ENCODE measurements at regions not wholly inside any gene's neighbourhood (a gene's known extent, or its start where the extent isn't known, plus 50 kb on each side); places are given as distances from the start of the nearest gene placed in this dataset.

GRCh38 chr4:66972087-66972486 lies 573.2 kb downstream of the CENPC start:
- H3K27me3 ChIP-seq (ENCODE audit: insufficient read depth, poor library complexity, severe bottlenecking): peaks cover 3% of the 10 kb centered on the region
- no peak overlapping the region for H3K4me3 ChIP-seq (replicated peaks; ENCODE audit: insufficient read depth, low read length)
- TF ChIP-seq SPI1 (IDR thresholded peaks at IDR 0.05; ENCODE audit: borderline replicate concordance, low read depth) (no peak), REST (IDR thresholded peaks at IDR 0.05; ENCODE audit: insufficient replicate concordance, low read depth) (no peak), CTCF (IDR thresholded peaks at IDR 0.05; ENCODE audit: insufficient read depth, low read length) (no peak), POLR2AphosphoS5 (IDR thresholded peaks at IDR 0.05; ENCODE audit: low read depth) (no peak), GABPA (IDR thresholded peaks at IDR 0.05; ENCODE audit: low read depth) (no peak)
- H3K27ac ChIP-seq (replicated peaks): no peak overlapping the region
- DNase-seq (ENCODE audit: low read depth in 1 of 2, low spot score in 1 of 2): no peak

DNA sequence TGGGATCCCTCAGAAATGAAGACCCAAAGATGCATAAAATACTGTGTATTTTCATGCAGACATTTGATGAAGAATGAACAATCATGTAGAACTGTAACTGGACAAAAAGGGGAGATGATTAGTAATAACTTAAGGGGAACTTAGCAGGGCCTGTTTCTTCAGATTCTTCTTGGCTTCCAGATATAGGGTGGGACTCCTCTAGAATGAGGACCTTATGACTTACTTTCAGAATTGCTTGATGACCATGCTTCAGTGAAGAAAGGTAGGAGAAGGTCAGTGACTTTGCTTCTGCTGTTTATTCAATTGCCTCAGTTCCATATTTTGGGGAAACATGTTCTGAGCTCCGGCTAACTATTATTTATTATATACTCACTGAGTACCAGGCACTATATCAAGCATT lies 580.8 kb downstream of the CENPC start:
- Histone ChIP-seq H3K4me3 (replicated peaks; ENCODE audit: insufficient read depth, low read length) (no peak overlapping the region), H3K27ac (replicated peaks) (no peak overlapping the region), H3K27me3 (ENCODE audit: insufficient read depth, poor library complexity, severe bottlenecking) (no peaks in the 10 kb centered on the region)
- TF ChIP-seq GABPA (IDR thresholded peaks at IDR 0.05; ENCODE audit: low read depth) (no peak), REST (IDR thresholded peaks at IDR 0.05; ENCODE audit: insufficient replicate concordance, low read depth) (no peak), POLR2AphosphoS5 (IDR thresholded peaks at IDR 0.05; ENCODE audit: low read depth) (no peak), SPI1 (IDR thresholded peaks at IDR 0.05; ENCODE audit: borderline replicate concordance, low read depth) (no peak), CTCF (IDR thresholded peaks at IDR 0.05; ENCODE audit: insufficient read depth, low read length) (no peak)
- DNase-seq (ENCODE audit: low read depth in 1 of 2, low spot score in 1 of 2): no peak

DNA sequence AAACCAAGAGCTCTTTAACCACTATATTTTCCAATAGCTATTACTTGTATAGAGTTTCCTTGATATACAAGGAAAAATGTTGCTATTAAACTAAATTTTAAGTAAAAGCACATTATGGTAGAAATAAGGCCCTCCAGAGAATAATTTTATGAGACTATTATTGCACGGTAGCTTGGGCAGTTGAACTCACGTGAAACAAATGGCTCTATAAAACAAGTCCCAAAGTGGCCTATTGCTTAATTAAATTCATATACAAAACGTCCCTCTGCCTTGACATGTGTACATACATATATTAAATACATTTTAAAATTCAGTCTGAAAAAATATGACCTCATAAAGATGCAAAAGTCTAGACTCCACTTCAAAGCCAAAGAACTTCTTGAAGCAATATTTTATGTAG lies 582.2 kb downstream of the CENPC start:
- TF ChIP-seq POLR2AphosphoS5 (IDR thresholded peaks at IDR 0.05; ENCODE audit: low read depth): no peak
- TF ChIP-seq CTCF (IDR thresholded peaks at IDR 0.05; ENCODE audit: insufficient read depth, low read length): no peak
- TF ChIP-seq SPI1 (IDR thresholded peaks at IDR 0.05; ENCODE audit: borderline replicate concordance, low read depth): no peak
- no peak for TF ChIP-seq GABPA (IDR thresholded peaks at IDR 0.05; ENCODE audit: low read depth)
- TF ChIP-seq REST (IDR thresholded peaks at IDR 0.05; ENCODE audit: insufficient replicate concordance, low read depth): no peak

More for the DNA sequence above, 582.2 kb downstream of the CENPC start:
- no peak overlapping the region for H3K4me3 ChIP-seq (replicated peaks; ENCODE audit: insufficient read depth, low read length)
- H3K27me3 ChIP-seq (ENCODE audit: insufficient read depth, poor library complexity, severe bottlenecking): no peaks in the 10 kb centered on the region
- DNase-seq (ENCODE audit: low read depth in 1 of 2, low spot score in 1 of 2): no peak
- no peak overlapping the region for H3K27ac ChIP-seq (replicated peaks)

Measured in HL-60 (cell line).